Panc1 (cell line): ENCODE measurements at regions not wholly inside any gene's neighbourhood (a gene's known extent, or its start where the extent isn't known, plus 50 kb on each side); places are given as distances from the start of the nearest gene placed in this dataset.

Source experiments
- ATAC-seq: fragments of 200-7000 bp; cut with Tn5 transposase; 2 replicates; pipeline ENCODE4 v1.9.1; 2020; ENCODE audit warnings: mild to moderate bottlenecking, moderate library complexity
- BruUV-seq: library from RNA; stranded (reverse); fragments of 400-500 nt; replicated peaks from 2 replicates; lab custom pipeline; 2021; lab: Mats Ljungman, UMichigan
- CTCF ChIA-PET: fragments of 300-600 bp; sonication (Branson Sonifier 250); formaldehyde crosslinking; loops from one replicate; lab custom pipeline; 2022; ENCODE audit warnings: antibody characterized with exemption; lab: Charles Lee
- POLR2A ChIA-PET: fragments of 300-600 bp; sonication (Branson Sonifier 250); formaldehyde crosslinking; loops from one replicate; lab custom pipeline; 2022; ENCODE audit warnings: antibody characterized with exemption; lab: Charles Lee
- DNase-seq: peaks from one replicate; pipeline ENCODE4 v3.0.0-alpha.2; 2010; ENCODE audit warnings: low read depth, low spot score
- H3K27ac ChIP-seq: 2 replicates; pipeline ENCODE4 v1.5.1; 2011; ENCODE audit warnings: mild to moderate bottlenecking, low read length, inconsistent platforms
- H3K27me3 ChIP-seq: fragments of 200-500 bp; sonication (Bioruptor generic); 2 replicates; pipeline ENCODE4 v1.6.0; 2014; ENCODE audit warnings: low read length, inconsistent platforms; ENCODE audit not compliant: control insufficient read depth, insufficient read depth
- H3K36me3 ChIP-seq: fragments of 200-500 bp; sonication (Bioruptor generic); 2 replicates; pipeline ENCODE4 v1.5.1; 2014; ENCODE audit warnings: inconsistent platforms, mild to moderate bottlenecking, low read length, moderate library complexity; ENCODE audit not compliant: control insufficient read depth, insufficient read depth
- H3K4me1 ChIP-seq: 2 replicates; pipeline ENCODE4 v1.5.1; 2011; ENCODE audit warnings: inconsistent platforms, mild to moderate bottlenecking, low read length, moderate library complexity; ENCODE audit not compliant: control insufficient read depth, insufficient read depth
- H3K4me3 ChIP-seq, 2 experiments: 2 replicates each; pipeline ENCODE4 v1.5.1; 2011 to 2012; ENCODE audit warnings: low read depth in 2 of 2, low read length in 2 of 2, mild to moderate bottlenecking in 2 of 2, inconsistent platforms in 1 of 2, moderate library complexity in 1 of 2
- H3K9me3 ChIP-seq: fragments of 200-500 bp; sonication (Bioruptor generic); 2 replicates; pipeline ENCODE4 v1.5.1; 2014; ENCODE audit warnings: low read depth, mild to moderate bottlenecking, inconsistent platforms, low read length, moderate library complexity; ENCODE audit not compliant: control insufficient read depth, insufficient read depth
- POLR2AphosphoS5 ChIP-seq: IDR thresholded peaks from 2 replicates; pipeline ENCODE4 v1.6.1; 2012; ENCODE audit warnings: mild to moderate bottlenecking, low read depth, low read length, moderate library complexity
- SIN3A ChIP-seq: IDR thresholded peaks from 2 replicates; pipeline ENCODE4 v1.6.1; 2012; ENCODE audit warnings: low read depth, mild to moderate bottlenecking, low read length, moderate library complexity, borderline replicate concordance; ENCODE audit not compliant: insufficient read depth
- TCF7L2 ChIP-seq: IDR thresholded peaks from 2 replicates; pipeline ENCODE4 v1.6.1; 2011; ENCODE audit warnings: mild to moderate bottlenecking, low read depth, low read length, inconsistent platforms
- in situ Hi-C: cut with HindIII; loops from 2 replicates; pipeline ENCODE4 v1.10.0; 2016; ENCODE audit warnings: low sequenced_read_pairs, low pct_unique_long_range_greater_than_20kb
- intact Hi-C: fragments of 100-400 bp; cut with micrococcal nuclease; formaldehyde crosslinking; loops from one replicate; pipeline ENCODE4 v1.10.0; 2022; ENCODE audit not compliant: unreplicated experiment
- TF ChIP-seq, protein P1 (sequence below): fragments of 450-650 bp; IDR thresholded peaks from 2 replicates; pipeline ENCODE4 v1.5.1; 2017; ENCODE audit warnings: mild to moderate bottlenecking
- TF ChIP-seq, protein P2 (sequence below), 2 experiments: IDR thresholded peaks; 2 replicates each; pipeline ENCODE4 v1.6.1; 2011 to 2012; ENCODE audit warnings: low read depth in 2 of 2, control low read depth in 1 of 2, low read length in 1 of 2, mild to moderate bottlenecking in 1 of 2, moderate library complexity in 1 of 2; ENCODE audit not compliant: insufficient read depth in 1 of 2

DNA sequence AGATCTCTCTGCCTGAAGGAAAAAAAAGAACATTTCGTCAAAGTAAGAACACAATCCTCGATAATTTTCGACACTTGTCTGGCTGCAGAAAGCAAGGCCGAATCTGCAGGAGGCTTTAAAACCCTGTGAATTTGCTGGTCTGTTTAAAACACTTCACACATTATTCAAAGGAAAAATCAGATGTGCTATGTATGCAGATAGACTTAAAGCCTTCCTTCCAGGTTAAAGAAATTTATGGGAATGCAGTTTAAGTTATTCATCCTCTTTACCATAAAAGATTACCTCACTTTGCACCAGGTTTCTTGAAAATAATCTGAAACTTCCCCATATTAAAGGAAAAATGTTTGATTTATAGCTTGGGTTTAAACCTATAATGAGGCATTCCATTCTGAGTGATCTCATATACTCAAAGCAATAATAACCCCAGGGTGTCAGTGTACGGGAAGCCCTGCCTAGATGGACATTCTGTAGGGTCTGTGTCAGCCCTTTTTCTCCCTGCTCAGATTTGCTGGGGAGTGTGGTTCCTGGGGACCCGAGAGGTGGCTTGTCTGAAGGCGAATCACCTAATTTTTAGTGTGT, 323.5 kb upstream of the SLC24A2 start:
- POLR2A ChIA-PET, result no interaction called here
- DNase-seq, result no peak
- no TSS peak for BruUV-seq
- in situ Hi-C loops (no loop called here), intact Hi-C loops (no loop called here)
- Histone ChIP-seq H3K9me3 (no peaks in the 10 kb centered on the region), H3K36me3 (no peaks in the 10 kb centered on the region), H3K4me3 (no peak overlapping the region), H3K27me3 (no peaks in the 10 kb centered on the region), H3K27ac (no peak overlapping the region), H3K4me1 (no peaks in the 10 kb centered on the region)
- no peak for ATAC-seq
- CTCF ChIA-PET, result no interaction called here
- TF ChIP-seq, protein P1, sequence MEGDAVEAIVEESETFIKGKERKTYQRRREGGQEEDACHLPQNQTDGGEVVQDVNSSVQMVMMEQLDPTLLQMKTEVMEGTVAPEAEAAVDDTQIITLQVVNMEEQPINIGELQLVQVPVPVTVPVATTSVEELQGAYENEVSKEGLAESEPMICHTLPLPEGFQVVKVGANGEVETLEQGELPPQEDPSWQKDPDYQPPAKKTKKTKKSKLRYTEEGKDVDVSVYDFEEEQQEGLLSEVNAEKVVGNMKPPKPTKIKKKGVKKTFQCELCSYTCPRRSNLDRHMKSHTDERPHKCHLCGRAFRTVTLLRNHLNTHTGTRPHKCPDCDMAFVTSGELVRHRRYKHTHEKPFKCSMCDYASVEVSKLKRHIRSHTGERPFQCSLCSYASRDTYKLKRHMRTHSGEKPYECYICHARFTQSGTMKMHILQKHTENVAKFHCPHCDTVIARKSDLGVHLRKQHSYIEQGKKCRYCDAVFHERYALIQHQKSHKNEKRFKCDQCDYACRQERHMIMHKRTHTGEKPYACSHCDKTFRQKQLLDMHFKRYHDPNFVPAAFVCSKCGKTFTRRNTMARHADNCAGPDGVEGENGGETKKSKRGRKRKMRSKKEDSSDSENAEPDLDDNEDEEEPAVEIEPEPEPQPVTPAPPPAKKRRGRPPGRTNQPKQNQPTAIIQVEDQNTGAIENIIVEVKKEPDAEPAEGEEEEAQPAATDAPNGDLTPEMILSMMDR, result no peak

DNA sequence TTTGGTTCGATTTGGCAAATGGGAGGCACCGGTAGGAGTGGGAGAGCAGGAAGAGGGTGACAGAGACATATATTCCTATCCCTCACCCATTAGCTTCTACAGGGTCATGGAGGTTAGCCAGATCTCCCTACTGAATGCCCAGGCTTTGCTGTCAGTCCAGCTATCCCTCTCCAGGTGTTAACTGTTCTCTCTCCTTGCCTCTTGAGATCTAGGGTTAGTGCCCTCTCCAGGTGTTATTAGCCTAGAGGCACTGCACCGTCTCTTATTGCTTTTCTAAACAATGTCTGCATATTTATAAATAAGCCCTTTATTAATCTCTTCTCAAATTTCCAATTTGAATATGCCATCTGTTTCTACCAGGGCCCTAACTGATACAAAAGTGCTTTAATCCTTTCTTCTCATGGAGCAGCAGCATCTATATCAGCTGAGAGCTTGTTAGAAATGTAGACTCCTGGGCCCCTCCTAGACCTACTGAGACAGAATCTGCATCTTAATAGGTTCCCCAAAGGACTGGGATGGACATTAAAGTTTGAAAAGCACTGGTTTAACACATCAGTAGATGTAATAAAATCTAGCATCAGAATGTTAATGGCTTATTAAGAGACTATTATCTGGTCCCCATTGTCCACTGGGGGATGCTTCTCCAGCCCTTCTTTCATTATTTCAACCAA, 322.5 kb upstream of the SLC24A2 start:
- intact Hi-C loops, result no loop called here
- Histone ChIP-seq H3K4me3 (no peak overlapping the region), H3K36me3 (no peaks in the 10 kb centered on the region), H3K9me3 (no peaks in the 10 kb centered on the region), H3K27ac (no peak overlapping the region), H3K27me3 (no peaks in the 10 kb centered on the region), H3K4me1 (no peaks in the 10 kb centered on the region)
- POLR2A ChIA-PET, result no interaction called here
- no TSS peak for BruUV-seq
- CTCF ChIA-PET, result no interaction called here
- no peak for ATAC-seq
- in situ Hi-C loops, result no loop called here
- no peak for TF ChIP-seq SIN3A
- TF ChIP-seq, protein P1, result no peak
- TF ChIP-seq, protein P2, sequence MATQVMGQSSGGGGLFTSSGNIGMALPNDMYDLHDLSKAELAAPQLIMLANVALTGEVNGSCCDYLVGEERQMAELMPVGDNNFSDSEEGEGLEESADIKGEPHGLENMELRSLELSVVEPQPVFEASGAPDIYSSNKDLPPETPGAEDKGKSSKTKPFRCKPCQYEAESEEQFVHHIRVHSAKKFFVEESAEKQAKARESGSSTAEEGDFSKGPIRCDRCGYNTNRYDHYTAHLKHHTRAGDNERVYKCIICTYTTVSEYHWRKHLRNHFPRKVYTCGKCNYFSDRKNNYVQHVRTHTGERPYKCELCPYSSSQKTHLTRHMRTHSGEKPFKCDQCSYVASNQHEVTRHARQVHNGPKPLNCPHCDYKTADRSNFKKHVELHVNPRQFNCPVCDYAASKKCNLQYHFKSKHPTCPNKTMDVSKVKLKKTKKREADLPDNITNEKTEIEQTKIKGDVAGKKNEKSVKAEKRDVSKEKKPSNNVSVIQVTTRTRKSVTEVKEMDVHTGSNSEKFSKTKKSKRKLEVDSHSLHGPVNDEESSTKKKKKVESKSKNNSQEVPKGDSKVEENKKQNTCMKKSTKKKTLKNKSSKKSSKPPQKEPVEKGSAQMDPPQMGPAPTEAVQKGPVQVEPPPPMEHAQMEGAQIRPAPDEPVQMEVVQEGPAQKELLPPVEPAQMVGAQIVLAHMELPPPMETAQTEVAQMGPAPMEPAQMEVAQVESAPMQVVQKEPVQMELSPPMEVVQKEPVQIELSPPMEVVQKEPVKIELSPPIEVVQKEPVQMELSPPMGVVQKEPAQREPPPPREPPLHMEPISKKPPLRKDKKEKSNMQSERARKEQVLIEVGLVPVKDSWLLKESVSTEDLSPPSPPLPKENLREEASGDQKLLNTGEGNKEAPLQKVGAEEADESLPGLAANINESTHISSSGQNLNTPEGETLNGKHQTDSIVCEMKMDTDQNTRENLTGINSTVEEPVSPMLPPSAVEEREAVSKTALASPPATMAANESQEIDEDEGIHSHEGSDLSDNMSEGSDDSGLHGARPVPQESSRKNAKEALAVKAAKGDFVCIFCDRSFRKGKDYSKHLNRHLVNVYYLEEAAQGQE (IDR thresholded peaks at IDR 0.05; ENCODE audit: insufficient read depth in 1 of 2, low read depth in 2 of 2, low read length in 1 of 2), result no peak
- no peak for TF ChIP-seq TCF7L2
- no peak for TF ChIP-seq POLR2AphosphoS5
- no peak for DNase-seq
